ENCODE measurements at regions not wholly inside any gene's neighbourhood (a gene's known extent, or its start where the extent isn't known, plus 50 kb on each side); places are given as distances from the start of the nearest gene placed in this dataset.
"Not testable (repeated sequence)": the region's sequence is repeated elsewhere in the genome, so short reads cannot be mapped to it uniquely, and the experiment has no call there.

DNA sequence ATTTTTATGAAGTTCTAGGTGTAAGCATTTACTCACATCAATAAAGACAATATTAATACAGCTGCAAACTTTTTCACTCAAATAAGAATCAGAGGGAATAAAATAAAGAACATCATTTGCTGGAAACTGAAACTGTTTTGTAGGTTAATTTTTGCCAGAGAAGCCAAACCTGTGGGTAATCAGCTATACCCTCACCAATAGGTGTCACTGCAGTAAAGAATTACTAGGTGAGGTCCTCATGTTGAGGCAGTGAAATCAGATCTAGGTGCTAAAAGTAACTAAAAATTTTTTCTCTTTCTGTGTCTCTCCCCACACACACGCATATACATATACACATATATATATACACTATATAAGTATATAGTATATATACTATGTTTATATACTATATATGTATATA, 1016.3 kb upstream of the SEMA6A start:
- DNase-seq, result no peak

DNA sequence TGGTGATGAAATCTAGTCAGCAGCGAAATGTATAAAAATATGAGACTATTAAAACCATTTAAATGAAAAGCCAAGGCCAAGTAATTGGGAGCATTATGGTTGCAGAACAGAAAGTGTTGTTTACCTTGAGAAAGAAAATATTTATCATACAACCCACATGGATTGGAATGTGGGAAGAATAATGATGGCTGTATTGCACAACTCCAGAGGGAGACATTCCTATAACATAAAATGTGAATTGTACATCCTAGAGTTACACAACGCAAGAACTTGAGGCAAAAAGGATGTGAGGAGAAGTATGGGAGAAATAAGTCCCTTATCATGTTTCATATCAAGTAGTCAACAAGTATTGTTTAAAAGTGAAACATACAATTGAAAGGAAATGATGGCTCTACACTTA, 1014.0 kb upstream of the SEMA6A start:
- no peak for DNase-seq

DNA sequence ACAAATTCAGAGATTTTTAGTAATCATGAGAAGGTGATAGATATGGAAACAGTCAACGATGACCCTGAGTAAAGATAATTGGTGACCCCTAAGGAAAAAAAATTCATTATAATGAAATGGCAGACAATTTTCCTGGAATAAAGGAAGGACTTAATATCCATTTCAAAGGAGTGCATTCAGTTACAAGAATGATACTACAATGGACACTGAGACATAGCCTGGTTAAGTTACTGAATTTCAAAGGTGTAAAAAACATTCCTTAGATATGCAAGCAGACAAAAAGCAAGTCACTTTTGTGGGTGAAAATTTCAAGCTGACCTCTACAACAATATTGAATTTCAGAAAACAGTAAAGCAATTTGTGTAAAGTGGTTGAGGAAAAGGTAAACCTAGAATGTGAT, 1012.5 kb upstream of the SEMA6A start:
- no peak for DNase-seq

DNA sequence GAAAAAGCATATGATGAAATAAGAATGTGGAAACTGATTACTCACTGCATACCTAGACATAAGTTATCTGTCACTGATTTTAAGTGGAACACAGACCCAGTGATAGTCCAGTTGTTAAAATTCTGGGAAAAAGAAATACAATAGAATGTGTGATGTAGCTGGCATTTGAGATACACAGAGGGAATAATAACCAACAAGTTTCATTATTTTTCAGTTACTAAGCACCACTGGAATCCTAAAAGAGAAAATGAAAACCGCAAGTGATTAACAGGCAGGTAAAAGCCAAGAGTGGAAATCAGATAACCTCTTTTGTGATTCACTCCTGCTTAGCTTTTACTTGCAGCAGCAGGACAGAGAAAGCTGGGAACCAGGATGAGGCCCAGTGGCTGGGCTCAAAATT, 994.0 kb upstream of the SEMA6A start:
- no peak for DNase-seq

DNA sequence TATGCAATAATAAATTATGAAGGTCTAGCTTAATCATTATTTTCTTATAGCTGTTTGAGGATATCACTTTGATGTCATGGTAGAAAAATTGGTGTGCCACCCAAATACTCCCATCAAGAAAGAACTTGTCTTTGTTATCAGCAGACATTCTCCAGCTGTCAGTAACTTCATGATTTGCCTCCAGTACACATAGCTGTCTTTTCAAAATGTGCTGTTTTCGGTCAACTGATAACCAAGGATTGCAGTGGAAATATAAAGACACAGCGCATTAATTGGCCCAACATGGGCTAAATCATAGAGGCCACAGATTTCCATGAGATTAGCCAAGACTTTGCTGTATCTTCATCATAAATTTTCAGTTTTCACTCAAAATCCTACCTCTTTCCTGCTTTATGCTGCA, 993.5 kb upstream of the SEMA6A start:
- no peak for DNase-seq

DNA sequence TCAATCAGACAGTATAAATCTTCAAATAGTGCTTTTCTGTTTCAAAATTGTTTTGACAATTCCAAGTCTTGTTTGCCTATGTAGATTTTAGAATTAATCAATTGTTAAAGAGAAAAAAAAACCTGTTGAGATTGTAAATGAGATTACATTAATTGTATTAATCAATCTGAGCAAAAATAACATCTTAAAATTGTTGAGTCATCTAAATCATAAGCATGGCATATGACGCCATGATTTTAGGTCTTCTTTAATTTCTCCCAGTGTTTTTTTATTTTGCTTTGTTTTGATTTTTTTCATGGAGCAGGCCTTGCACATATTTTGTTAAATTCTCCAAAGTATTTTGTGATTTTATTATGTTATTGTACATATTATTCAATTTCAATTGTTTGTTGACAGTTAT, 988.0 kb upstream of the SEMA6A start:
- DNase-seq, result no peak

DNA sequence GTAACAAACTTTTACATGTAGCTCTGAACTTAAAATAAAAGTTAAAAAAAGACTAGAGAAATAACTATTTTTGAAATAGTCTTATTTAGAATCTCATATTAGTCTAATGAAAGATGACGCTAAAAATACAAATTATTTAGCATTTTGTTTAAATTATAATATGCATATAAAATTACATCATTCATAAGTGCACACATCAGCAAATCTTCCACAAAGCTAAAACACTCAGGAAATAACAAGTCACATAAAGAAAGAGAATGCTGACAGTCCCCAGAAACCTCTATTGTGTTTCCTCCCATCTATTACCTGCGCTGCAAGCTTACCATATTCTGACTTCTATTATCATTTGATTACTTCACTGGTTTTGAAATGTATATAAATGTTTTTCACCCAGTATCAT, 986.9 kb upstream of the SEMA6A start:
- DNase-seq, result no peak

DNA sequence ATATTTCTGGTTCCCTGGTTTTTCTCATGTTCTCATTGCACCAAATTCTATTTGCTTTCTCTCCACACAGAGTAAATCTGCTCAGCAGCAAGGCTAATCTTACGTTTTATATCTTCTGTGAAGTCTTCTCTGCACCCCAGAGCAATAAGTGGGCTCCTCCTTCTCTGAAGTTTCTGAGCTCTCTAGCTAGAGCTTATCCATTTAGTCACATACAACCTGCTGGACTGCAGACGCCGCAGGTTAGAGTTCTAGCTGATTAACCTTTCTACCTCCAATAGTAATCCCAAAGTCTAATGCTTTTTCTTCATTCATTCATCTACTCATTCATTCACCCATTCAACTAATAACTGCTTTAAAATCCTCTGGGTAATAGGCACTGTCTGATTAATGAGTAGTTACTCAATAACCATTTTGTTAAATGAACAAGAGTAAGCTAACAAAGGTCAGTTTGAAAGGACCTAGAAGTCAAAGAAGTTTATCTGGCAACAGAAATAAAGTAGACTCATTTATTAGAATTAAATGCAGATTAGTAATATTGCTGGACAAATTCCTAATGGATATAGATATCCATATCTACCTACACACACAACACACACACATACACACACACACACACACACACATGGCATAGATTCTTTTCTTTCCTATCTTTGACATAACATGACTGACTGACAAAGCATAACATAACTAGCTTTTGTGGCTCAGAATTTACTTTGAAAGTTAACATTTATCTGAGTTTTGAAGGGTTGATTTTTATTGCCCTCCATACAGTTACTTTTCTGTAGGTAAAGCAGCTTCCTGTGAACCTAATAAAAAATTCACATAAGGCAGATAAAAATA, 984.6 kb upstream of the SEMA6A start:
- no peak for DNase-seq

DNA sequence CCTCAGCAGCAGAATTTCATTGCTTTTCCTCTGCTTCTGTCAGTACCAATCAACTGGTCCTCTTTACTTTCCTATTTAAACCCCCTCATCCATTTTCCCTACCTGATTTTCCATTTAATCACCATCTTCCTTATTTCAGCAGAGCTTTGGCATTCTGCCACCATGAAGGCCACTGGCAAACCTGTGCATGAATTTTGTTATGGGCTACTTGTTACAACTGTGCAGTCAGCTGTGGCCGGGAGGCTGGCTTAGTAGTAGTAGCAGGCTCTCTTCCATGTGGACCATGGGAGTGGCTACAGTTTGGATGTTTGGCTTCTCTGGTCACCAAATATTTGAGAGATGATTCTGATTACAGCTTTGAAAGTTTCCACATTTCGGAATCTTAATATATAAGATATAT, 976.6 kb upstream of the SEMA6A start:
- DNase-seq, result no peak

DNA sequence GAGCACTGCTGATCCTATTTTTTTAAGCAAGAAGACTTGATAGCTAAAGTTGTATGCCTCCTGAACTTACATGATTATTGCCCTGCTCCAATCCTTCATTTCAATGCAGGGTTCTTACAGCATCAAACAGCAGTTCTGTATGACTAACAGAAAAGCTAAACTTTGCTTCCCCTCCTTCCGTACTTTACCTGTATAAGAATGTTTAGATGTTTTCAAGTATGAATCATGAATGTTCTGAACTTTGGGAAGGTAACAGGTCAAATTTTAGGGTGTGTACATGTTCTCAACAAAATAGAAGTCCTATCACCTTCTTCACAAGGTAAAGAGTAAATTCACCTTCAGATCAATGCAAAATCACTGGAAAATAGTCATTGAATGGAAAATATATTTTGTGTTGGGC, 972.6 kb upstream of the SEMA6A start:
- no peak for DNase-seq

DNA sequence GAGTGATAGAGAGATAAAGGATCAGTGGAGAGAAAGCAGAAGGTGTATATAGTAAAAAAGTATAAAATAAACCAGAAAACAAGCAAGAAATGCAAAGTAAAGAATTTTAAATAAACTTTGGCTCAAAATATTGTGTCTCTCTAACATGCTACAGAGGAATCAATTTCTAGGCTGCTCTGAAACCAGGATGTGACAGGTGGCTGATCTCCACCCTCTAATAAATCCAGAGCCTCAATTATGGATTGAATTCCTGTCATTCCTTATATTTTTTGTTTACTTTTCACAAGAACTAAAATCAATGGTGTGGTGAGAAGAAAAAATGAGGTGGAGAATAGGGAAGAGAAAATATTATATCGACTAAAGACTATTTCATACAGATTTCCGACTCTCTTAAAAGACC, 965.1 kb upstream of the SEMA6A start:
- DNase-seq, result no peak

DNA sequence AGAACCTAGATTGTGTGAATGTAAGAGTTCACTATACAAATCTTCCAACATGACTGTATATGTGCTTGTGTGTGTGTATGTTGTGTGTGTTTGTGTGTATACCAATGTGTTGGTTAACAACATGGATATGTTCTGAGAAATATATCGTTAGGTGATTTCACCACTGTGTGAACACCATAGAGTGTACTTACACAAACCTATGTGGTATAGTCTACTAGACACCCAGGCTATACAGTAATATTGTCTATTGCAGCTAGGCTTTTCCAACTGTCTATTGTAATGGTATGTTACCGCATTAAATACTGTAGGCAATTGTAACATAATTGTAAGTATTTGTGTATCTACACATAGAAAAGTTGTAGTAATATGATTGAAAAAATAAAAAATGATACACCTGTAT, 959.2 kb upstream of the SEMA6A start:
- no peak for DNase-seq

DNA sequence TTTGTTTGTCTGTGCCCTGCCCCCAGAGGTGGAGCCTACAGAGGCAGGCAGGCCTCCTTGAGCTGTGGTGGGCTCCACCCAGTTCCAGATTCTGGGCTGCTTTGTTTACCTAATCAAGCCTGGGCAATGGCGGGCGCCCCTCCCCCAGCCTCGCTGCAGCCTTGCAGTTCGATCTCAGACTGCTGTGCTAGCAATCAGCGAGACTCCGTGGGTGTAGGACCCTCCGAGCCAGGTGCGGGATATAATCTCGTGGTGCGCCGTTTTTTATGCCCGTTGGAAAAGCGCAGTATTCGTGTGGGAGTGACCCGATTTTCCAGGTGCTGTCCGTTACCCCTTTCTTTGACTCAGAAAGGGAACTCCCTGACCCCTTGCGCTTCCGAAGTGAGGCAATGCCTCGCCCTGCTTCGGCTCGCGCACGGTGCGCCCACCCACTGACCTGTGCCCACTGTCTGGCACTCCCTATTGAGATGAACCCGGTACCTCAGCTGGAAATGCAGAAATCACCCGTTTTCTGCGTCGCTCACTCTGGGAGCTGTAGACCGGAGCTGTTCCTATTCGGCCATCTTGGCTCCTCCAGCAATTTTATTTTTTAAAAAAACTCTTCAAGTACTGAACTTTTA, 958.5 kb upstream of the SEMA6A start:
- not testable (repeated sequence) for DNase-seq

DNA sequence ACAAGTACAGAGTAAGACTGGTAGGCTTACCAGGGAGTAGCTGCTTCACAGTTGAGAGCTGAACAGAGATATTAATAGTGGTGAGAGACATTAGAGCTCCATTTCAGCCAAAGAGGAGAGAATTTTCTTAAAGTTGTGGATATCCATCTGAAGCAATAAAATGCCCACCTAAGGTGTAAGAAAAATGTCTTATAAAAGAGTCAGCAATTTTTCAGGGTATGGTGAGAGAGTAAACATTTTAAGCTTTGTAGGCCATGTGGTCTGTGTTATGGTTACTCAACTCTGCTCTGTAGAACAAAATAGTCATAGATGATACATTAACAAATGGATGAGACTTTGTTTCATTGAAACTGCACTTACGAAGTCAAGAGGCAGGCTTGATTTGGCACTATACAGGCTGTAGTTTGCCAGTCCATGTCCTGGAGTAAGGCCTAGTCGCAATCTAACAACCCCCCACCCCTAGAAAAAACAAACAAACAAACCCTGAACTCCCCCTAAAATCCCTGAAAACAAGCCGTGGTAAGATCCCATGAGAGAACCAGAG, 945.4 kb upstream of the SEMA6A start:
- no peak for DNase-seq

DNA sequence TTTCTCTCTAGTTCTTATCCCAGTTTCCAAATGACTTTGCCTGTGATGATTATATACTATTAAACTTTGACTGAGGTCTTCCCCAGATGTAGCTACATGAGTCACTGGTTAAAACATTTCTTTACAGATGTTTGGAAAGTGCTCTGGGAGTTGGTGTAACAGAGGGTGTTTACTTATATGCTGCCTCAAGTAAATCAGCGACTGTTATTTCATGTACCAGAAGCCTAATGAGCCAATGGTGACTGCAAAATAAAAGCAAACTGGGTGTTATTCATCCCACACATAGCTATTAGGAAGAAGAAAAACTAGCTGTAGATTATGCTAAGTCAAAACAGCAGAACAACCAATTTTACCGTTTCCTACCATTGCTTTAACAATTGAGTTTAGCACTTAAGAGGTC, 929.7 kb upstream of the SEMA6A start:
- DNase-seq, result no peak

DNA sequence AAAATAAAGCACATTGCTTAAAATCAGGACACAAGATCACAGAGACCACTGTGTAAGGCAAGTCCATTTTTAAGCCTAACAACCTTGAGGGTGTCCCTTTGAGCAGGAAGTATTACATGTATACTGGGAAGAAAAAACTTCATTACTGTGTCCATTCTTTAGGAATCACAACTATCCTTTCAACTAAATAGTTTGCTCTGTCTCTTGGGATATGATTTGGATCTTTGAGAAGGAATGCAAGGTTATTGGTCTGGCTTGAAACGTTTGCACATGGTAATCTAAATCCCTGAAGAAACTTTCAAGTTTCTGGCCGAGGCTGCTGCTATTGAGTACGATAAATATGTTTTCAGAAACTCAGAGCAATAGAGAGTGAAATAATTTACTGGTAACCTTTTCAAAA, 923.0 kb upstream of the SEMA6A start:
- no peak for DNase-seq

DNA sequence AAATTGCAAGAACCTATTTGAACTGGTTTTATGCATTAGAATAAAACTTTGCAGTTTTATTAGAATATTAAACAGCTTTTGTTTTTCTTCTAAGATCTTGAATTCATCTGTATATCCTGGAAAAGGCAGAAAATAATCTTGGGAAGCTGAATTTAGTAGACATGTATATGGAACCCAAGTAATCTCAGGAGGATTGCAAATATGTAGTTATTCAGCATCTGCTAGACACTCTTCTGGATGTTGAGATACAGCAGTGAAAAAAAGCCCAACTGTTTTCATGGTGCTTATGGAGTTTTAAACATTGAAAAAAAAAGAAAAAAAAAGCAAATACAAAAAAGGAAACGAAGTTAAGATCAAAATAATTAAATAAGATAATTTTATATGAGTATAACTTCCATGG, 922.2 kb upstream of the SEMA6A start:
- no peak for DNase-seq

DNA sequence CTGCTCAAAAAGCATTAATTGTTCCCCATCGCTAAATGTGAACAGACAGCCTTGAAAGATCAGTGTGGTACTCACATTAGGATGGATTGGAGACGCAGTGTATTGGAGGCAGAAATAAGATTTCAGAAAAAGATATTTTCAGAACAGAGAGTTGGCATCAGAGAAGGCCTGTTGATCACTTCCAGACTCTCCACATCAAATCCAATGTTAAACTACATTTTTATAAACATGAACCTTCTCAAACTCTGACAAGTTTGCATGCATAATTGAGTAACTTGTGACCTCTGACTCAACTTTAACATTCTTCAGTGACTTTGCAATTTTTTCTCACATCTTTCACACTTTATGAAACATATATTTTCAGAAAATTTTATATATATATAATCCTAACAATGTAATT, 919.6 kb upstream of the SEMA6A start:
- no peak for DNase-seq

DNA sequence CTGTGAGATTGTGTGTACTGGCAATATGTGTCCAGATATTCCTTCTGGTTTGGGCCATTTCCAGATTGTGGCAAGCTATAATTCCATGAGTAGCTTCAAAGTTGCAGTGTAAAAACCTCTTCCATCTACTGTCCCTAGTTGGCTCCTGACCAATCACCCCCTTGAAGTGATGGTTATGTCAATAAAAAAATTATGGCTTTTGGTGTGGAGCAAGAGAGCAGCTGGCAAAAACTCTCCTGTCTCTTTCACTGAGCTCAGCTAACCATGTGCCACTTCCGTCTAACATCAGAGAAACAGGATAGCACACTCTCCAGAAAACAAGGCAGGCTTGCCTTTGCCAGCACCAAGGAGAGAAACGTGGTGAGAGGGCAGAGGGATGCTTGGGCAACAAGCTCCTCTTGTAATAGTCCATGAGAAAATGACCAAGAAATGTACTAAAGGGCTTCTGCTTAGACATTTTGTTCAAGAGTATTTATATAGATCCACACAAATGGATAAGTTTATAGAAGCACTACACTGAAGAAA, 914.4 kb upstream of the SEMA6A start:
- no peak for DNase-seq

DNA sequence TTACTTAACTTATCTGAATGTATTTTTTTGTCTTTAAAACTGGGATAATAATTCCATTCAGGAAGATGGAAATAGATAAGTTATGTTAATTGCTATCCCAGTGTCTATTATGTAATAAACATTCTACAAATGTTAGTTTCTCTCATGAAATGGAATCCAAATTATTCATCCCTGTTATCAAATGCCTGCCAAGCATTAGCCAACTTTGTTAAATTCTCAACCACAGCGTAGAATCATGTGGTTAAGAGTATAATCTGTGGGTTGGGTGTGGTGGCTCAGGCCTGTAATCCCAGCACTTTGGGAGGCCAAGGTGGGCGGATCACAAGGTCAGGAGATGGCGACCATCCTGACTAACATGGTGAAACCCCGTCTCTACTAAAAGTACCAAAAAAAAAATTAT, 912.9 kb upstream of the SEMA6A start:
- DNase-seq, result no peak

DNA sequence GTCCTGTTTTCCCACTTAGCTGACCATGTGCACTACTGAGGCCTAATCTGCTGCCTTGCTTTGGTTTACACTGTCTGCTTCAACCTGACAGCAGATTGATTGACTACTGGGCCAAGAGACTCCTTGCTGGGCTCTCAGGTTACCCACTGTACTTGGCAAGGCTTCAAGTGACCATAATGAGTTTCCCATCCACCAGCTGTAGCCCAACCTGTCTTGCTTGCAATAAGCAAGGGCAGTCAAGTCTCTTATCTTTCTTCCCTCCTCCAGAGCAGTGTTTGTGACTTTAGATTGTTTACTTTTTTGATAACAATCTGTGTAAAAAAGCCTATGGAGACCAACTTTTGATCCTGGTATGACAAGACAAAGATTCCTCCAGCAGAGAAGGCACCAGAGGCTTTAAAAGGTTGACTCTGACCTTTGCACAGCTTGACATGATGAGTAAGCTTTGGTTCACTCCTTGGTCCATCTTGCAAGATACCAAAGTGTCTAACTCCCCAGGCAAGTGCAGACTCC, 912.3 kb upstream of the SEMA6A start:
- no peak for DNase-seq

DNA sequence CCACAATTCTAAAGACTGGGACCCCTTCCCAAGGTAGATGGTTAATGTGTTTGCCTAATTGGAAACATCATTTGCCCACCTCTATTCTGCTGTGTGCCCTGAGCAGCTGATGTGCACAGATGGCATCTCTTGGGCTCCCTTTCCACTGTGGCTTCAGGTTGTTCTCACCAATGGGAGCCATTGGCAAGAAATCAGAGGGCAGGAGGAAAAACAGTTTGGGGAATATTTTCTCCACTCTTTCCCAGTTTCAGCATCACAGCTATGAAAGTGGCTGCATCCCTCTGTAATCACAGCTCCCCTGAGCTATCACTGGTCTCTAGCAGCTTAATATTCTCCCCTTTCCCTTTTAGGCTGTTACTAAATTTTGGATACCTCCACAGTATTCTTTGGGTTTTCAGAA, 911.6 kb upstream of the SEMA6A start:
- no peak for DNase-seq

DNA sequence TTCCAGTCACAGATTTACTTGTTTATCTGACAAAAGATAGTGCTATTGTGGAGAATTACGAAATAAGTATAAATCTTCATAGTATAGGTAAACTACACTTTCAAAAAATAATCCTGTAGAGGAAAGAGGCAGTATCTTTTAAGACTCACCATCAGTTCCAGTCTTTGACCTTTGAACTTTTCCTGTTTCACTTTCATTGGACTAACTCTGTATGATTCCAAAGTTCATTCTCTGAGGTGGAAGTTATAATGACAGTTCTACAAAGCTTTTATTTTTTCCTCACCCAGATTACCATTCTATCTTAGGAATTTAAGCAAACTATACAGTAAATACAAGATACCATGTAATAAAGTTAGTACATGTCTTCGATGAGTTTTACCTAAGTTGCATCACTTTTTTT, 901.3 kb upstream of the SEMA6A start:
- no peak for DNase-seq

DNA sequence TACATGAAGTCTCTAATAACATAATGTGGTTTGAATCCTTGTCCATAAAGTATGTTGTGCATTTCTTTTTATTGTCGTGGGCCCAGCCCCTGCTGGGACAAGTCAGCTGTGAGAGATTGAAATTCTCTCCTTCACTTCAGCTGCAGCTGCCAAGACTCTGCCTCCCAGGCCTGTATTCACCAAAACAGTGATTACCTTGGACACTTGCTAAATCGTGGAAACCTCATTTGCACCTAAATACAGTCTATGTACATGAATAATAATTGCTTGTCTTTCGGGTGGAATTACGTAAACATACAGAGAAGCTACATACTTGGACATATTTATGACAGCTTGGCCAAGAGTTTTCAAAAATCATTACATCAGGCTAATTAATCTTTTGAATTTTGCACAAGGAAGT, 898.5 kb upstream of the SEMA6A start:
- DNase-seq, result no peak

Data from NCI-H748 treated with DMSO at 0.1 percent for 48 hours (cell line).